ENCODE measurements at regions not wholly inside any gene's neighbourhood (a gene's known extent, or its start where the extent isn't known, plus 50 kb on each side); places are given as distances from the start of the nearest gene placed in this dataset.

DNA sequence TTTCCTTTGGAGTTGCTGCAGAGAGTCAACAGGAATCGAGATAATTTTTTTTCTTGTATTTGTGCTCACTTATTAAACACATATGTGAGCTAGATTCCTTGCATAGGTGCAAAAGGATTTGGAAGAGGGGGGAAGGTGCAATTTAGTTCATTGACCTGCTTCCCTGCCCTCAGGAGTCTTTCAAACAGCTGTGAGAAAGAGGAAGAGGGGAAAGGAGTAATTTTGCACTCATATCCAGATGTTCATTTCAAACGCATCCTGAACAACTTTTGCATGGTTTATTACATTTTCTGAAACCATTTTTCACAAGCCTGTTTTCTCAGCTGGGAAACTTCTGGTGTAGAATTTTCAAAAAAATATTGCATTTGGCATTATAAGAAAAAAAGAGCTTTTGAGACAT is 795.0 kb downstream of the MAFB start:
- TF ChIP-seq, protein P1, sequence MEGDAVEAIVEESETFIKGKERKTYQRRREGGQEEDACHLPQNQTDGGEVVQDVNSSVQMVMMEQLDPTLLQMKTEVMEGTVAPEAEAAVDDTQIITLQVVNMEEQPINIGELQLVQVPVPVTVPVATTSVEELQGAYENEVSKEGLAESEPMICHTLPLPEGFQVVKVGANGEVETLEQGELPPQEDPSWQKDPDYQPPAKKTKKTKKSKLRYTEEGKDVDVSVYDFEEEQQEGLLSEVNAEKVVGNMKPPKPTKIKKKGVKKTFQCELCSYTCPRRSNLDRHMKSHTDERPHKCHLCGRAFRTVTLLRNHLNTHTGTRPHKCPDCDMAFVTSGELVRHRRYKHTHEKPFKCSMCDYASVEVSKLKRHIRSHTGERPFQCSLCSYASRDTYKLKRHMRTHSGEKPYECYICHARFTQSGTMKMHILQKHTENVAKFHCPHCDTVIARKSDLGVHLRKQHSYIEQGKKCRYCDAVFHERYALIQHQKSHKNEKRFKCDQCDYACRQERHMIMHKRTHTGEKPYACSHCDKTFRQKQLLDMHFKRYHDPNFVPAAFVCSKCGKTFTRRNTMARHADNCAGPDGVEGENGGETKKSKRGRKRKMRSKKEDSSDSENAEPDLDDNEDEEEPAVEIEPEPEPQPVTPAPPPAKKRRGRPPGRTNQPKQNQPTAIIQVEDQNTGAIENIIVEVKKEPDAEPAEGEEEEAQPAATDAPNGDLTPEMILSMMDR (IDR thresholded peaks at IDR 0.05): no peak
- TF ChIP-seq POLR2A (IDR thresholded peaks at IDR 0.05) (no peak), POLR2AphosphoS5 (IDR thresholded peaks at IDR 0.05) (no peak)
